HG03060 (cell line): ENCODE measurements at regions not wholly inside any gene's neighbourhood (a gene's known extent, or its start where the extent isn't known, plus 50 kb on each side); places are given as distances from the start of the nearest gene placed in this dataset.
"Not testable (repeated sequence)": the region's sequence is repeated elsewhere in the genome, so short reads cannot be mapped to it uniquely, and the experiment has no call there.

Experiments used
- ATAC-seq: cut with Tn5 transposase; IDR thresholded peaks from one replicate; pipeline ENCODE4 v1.9.1; 2021; ENCODE audit warnings: low read depth, moderate number of reproducible peaks; ENCODE audit not compliant: unreplicated experiment

DNA sequence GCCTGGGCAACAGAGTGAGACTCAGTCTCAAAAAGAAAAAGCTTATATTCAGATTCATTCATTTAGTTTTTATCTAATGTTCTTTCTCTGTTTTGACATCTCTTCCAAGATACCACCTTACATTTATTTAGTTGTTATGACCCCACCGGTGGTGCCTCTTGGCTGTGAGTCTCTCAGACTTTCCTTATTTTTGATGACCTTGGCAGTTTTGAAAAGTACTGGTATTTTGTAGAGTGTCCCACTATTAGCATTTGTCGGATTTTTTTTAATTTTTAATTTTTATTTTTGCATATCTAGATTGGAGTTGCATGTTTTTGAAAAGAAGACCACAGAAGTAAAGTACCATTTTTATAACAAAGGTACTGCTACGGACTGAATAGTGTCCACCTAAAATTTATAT is 351.7 kb upstream of the KYNU start:
- ATAC-seq: no peak

DNA sequence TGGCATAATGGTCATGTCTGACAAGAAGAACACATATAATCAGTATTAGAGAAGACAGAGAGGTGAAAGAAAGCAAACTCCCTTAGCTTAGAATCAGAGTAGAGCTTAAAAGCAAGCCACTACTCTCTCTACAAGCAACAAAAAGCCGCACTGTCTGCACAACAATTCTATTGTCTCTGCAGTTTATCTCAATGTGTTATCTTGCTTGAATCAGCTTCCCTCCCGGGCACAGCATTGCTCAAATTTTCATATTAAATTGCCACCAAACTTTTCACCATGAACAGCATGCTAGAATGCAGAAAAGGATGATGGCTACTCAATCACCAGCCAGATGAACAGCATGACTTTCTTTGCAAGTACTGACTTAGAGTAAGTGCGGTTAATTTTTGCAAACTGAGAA is 356.0 kb upstream of the KYNU start:
- no peak for ATAC-seq

- no peak for ATAC-seq
These were observed 362.0 kb upstream of the KYNU start for GRCh38 chr2:142515493-142515892.

- ATAC-seq: no peak
These were observed 368.1 kb upstream of the KYNU start for GRCh38 chr2:142509401-142509800.

DNA sequence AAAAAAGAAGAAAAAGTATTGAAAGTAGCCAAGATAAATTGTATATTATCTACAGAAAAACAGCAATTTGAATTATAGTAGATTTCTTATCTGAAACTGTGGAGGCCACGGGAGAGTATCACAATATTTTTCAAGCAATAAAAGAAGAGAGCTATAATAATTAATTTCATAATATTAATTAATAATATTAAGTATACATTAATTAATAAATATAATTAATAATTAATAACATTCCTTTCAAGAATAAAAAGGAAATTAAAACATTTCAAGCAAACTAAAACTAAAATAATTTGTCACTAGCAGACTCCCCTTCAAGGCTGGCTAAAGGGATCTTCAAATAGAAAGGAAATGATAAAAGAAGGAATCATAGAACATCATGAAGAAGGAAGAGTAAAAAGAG is 372.7 kb upstream of the KYNU start:
- ATAC-seq: no peak

DNA sequence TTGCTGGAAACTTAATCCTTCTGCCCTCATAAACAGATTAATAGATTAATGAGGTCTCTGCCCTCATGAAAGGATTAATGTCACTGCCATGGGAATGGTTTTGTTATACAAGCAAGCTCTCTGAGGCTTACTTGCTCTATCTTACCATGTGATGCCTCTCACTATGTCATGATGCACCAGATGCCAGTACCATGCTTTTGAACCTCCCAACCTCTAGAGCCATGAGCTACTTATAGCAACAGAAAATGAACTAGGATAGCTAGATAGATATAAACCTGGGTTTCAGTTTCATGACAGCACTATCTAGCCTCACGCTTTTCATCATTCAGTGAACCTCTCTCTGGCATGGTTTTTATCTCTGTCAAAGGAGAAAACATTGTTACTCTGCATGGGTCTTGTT is 371.6 kb upstream of the LRP1B start:
- no peak for ATAC-seq

GRCh38 chr2:142495141-142495540 is 364.3 kb upstream of the LRP1B start:
- no peak for ATAC-seq

DNA sequence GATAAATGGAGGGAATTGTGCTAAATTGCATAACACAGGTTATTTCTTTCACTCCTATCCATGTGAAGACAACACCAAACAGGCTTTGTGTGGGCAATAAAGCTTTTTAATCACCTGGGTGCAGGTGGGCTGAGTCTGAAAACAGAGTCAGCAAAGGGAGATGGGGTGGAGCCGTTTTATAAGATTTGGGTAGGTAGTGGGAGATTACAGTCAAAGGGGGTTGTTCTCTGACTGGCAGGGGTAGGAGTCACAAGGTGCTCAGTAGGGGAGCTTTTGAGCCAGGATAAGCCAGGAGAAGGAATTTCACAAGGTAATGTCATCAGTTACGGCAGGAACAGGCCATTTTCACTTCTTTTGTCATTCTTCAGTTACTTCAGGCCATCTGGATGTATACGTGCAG is 358.8 kb upstream of the LRP1B start:
- ATAC-seq: not testable (repeated sequence)

GRCh38 chr2:142484111-142484510 is 353.3 kb upstream of the LRP1B start:
- ATAC-seq: no peak

GRCh38 chr2:142483653-142484052 is 352.8 kb upstream of the LRP1B start:
- no peak for ATAC-seq

DNA sequence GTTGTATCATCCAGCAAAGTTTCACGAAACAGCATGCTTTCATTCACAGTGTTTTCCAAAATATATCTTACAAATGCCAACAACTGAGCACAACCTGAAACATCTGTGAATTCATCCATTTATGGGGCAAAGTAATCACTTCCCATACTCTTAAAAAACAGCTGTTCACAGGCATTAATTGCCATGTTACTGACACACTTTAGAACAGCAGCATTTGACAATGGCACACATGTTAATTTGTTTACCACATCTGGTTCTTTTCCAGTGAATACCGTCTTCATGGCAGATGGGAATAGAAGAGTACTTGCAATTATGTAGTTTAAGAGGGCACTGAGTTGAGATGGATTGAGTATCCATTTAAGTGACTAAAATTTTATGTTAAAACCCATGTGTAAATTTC is 347.4 kb upstream of the LRP1B start:
- no peak for ATAC-seq

- no peak for ATAC-seq
These were observed 341.6 kb upstream of the LRP1B start for GRCh38 chr2:142472382-142472781.

GRCh38 chr2:142467321-142467720 is 336.5 kb upstream of the LRP1B start:
- no peak for ATAC-seq

DNA sequence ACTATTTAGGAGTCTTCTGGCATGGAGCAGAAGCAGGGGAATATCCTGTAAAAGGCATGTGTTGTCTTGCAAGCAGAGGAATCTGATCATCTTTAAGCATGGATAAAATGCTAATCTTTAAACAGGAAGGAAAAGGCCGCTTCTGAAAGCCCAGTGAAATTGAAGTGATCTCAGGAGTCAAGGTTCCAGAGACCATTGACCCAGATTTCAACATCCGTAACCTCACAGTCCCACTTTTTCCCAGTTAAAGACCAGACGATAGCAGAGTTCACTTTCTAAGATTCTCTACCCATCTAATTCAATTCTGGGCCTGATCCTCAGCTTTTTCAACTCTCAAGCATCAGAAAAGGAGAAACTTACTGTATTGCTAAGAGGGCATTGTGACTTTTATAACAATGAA is 332.2 kb upstream of the LRP1B start:
- ATAC-seq: no peak

DNA sequence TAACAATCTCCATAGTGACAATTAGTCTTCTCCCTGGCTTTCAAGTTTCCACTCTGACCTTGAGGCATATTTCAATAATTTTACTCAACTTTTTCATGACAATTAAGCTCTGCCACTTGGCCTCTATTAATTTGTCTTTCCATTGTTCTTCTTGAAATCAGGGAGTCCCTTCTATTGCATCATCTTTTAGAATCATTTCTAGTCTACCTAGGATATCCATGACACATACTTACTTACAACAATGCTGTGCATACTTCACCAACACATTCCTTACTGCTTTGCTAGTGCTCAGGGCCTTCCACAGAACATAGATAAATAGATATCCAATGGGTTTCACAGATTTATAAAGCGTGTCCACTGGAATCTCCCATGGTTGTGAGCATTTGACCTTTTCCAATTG is 331.5 kb upstream of the LRP1B start:
- no peak for ATAC-seq

DNA sequence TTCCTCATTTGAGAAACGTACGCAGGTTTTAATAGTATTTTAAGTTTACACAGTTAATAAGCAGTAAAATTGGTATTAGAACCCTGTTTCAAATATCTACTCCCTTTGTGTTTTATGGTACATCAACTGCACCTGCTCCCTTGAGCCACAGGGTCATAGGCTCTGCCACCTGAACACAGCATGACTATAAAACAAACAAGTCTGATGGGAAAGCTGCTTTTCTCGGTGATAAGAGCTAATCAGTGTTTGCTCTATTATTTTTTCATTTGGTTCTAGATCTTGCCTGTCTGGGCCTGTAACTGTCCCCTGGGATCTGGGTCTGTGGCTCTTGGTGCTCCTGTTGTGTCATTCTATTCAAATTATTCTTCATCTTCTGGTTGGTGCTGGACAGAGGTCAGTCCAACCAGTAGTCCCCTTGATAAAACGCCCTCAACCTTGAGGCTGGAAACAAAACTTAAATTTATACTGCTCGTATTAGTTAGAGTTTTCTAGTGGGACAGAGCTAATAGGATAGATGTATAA is 314.8 kb upstream of the LRP1B start:
- ATAC-seq: no peak

DNA sequence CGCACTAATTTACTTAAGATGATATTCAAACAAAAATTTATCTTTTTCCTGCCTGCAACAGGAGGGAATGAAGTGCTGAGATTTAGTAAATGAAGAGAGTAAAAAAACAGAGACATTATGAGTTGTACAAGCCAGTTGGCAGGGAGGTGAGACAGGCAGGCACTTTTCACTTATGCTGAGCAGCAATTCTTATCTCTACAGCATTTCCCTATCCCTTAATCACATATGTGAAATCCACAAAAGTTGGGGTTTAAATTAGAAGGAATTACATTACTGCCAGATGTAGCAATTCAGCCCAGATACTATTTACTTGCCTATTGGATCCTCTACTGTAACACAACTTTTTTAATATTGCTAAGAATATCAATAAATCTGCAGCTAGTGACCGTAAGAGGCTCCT is 314.2 kb upstream of the LRP1B start:
- ATAC-seq: no peak

DNA sequence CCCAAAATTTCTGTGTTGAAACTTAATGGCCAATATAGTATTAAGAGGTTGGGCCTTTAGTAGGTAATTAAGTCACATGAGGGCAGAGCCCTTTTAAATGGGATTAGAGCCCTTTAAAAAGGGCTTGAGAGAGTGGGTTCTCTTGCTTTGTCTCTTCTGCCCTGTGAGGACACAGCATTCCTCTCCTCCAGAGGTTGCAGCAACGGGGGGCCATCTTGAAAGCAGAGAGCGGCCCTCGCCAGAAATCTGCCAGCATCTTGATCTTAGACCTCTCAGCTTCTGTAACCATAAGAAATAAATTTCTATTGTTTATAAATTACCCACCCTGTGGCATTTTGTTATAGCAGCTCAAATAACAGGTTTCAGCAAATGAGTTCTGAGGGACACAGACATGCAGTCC is 305.0 kb upstream of the LRP1B start:
- ATAC-seq: no peak

DNA sequence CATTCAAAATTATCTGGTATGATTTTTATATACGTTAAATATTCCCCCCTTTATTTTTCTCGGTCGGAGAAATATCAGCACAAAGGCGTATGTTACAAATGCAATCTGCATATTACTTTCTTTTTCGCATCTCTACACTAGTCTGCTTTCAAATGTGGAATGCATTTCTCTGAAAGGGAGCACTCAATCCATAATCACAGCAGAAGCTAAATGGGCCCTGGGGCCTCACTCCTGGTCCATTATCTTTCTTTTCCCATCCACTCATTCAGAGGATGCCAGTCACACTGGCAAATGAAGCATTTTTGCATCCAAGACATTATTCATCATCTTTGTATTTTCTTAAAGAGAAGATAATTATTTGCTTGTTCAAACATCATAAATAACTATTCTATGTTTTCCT is 295.2 kb upstream of the LRP1B start:
- no peak for ATAC-seq

- ATAC-seq: no peak
These were observed 294.7 kb upstream of the LRP1B start for GRCh38 chr2:142425551-142425950.

DNA sequence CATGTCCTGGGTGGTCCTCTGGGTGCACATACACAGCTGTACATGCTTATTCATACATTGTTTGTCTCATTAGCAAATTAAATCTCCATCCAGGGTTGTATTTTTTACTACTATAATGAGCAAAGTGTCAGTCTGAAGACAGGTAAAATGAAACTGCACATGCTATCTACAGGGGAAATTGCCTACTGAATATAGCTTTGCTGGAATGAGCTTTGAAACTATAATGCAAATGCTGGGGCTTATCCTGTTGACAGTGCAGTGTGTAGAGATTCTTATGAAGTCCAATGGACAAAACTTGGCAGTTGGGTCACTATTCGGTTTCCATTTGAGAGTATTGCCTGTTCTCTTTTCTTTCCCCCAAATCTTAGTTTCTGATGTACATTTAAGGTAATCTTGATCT is 292.8 kb upstream of the LRP1B start:
- ATAC-seq: no peak

DNA sequence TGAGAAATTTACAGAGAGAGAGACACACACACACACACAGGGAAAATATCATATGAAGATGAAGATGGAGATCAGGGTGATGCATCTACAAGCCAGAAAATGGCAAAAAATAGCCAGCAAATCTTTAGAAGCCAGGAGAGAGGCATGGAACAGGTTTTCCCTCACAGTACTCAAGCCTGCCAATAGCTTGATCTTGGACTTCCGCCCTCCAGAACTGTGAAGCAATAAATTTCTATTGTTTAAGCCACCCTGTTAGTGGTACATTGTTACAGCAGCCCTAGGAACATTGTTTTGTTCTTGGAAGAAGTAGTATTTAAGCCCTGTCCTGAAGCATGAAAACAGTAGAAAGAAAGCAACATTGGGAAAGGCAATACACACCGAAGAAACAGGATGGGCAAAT is 292.0 kb upstream of the LRP1B start:
- ATAC-seq: no peak

DNA sequence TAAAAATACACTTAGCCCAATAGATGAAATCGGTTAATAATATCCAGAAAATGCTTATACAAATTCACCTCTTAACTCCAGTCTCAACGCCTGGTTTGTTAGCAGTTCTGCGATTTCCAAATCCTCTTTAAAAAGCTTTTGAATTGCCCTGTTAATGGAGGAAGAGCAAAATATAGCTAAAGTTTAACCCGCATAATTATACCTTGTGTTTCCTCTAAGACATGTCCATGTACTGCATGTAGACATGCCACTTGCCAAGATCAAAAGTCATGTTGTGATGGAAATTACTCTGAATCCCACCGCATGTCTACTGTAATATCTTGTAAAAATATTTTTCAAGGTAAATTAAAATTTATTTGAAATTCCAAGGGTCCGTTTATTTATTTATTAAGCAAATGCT is 291.2 kb upstream of the LRP1B start:
- ATAC-seq: no peak
